ENCODE measurements at regions not wholly inside any gene's neighbourhood (a gene's known extent, or its start where the extent isn't known, plus 50 kb on each side); places are given as distances from the start of the nearest gene placed in this dataset.
A peak's percentile ranks its signal among the peaks of the same experiment; 100 is the strongest.

- H3K56ac ChIP-seq (replicated peaks; ENCODE audit: insufficient read length, low read depth, low read length): no peak overlapping the region
Observed at GRCh38 chr14:61607570-61608244, 87.6 kb upstream of the HIF1A start.

More at GRCh38 chr14:61607570-61608244, 87.6 kb upstream of the HIF1A start:
- H4K91ac ChIP-seq (replicated peaks; ENCODE audit: insufficient read length, low read length): no peak overlapping the region
- no peaks in the 10 kb centered on the region for H4K20me1 ChIP-seq (replicated peaks in 1 of 2; ENCODE audit: control insufficient read depth in 1 of 2, insufficient read depth in 2 of 2, low read length in 2 of 2)
- peak overlapping the region in 1 of 2 experiments; percentile 72; a peak in 1 of 4 replicates for H3K4me2 ChIP-seq (ENCODE audit: insufficient read depth in 1 of 2, low read depth in 2 of 2, low read length in 2 of 2)
- no peak for TF ChIP-seq SUZ12 (IDR thresholded peaks at IDR 0.05; ENCODE audit: low read length)
- TF ChIP-seq BRCA1 (IDR thresholded peaks at IDR 0.05; ENCODE audit: low read depth, low read length): no peak
- TF ChIP-seq RAD21 (IDR thresholded peaks at IDR 0.05 in 1 of 2, conservative IDR thresholded peaks at IDR 0.05 in 1 of 2; ENCODE audit: low read depth in 2 of 2, low read length in 2 of 2): peak in 1 of 2 experiments; percentile 29; a peak in 2 of 4 replicates
- peak in 2 of 3 experiments; percentile 16 to 43; a peak in 3 of 4 replicates for TF ChIP-seq CTCF (IDR thresholded peaks at IDR 0.05; ENCODE audit: control extremely low read depth in 1 of 3, insufficient read depth in 1 of 3, low read depth in 1 of 3, low read length in 3 of 3)
- no peak for TF ChIP-seq GTF2F1 (IDR thresholded peaks at IDR 0.05; ENCODE audit: borderline replicate concordance, low read depth, low read length)
- no peak for TF ChIP-seq MAX (IDR thresholded peaks at IDR 0.05)
- TF ChIP-seq JUN (IDR thresholded peaks at IDR 0.05; ENCODE audit: low read depth, low read length): no peak
- TF ChIP-seq RNF2 (IDR thresholded peaks at IDR 0.05; ENCODE audit: borderline replicate concordance, low read depth, low read length, missing control alignments, poor library complexity, severe bottlenecking): no peak
- H3K9ac ChIP-seq (replicated peaks in 1 of 4; ENCODE audit: extremely low read depth in 1 of 4, low read depth in 3 of 4, low read length in 3 of 4): no peak overlapping the region
- H3K9me3 ChIP-seq (ENCODE audit: insufficient read depth in 2 of 2, low read depth in 1 of 2, low read length in 1 of 2): no peaks in the 10 kb centered on the region
- H2BK15ac ChIP-seq (ENCODE audit: low read length): peak overlapping the region; percentile 99; the same call in 1 of the 2 replicates
- peaks cover 21 to 27% (median 21%) of the 10 kb centered on the region in 4 experiments for H3K4me1 ChIP-seq (replicated peaks in 1 of 4; ENCODE audit: control insufficient read depth in 3 of 4, insufficient read depth in 4 of 4, low read length in 3 of 4)
- no peak overlapping the region for H3K23ac ChIP-seq (ENCODE audit: insufficient read length)
- H4K8ac ChIP-seq (ENCODE audit: extremely low read depth, insufficient read depth, low read length): no peak overlapping the region; the same call in 1 of the 2 replicates
- no peak overlapping the region for H3K4me3 ChIP-seq (ENCODE audit: extremely low read depth in 1 of 4, insufficient read depth in 2 of 4, low read depth in 3 of 4, low read length in 4 of 4)
- peak overlapping the region; percentile 96; the same call in 1 of the 2 replicates for H2BK20ac ChIP-seq (ENCODE audit: low read length)
- no peaks in the 10 kb centered on the region for H3K79me1 ChIP-seq (ENCODE audit: low read depth, low read length)
- no peaks in the 10 kb centered on the region for H3K27me3 ChIP-seq (replicated peaks in 1 of 4; ENCODE audit: control insufficient read depth in 3 of 4, extremely low read depth in 1 of 4, insufficient read depth in 3 of 4, low read length in 3 of 4)
- H3K27ac ChIP-seq (ENCODE audit: low read depth, low read length): no peak overlapping the region
- ChIA-PET POLR2A (ENCODE audit: partially characterized antibody) (interaction anchor here (3.5 kb wide), 1 partner anchor 88 kb away, joined by 23 read pairs; the partner anchor contains the start of gene HIF1A), CTCF (ENCODE audit: partially characterized antibody) (interaction anchor here (0.9 to 1.8 kb wide), 7 partner anchors 9 to 71 kb away, joined by 3 to 6 read pairs (median 4); no protein-coding TSS in a partner anchor)
- no peak overlapping the region for H2AK5ac ChIP-seq (ENCODE audit: low read depth, low read length)
- no peak overlapping the region for H3K4ac ChIP-seq (replicated peaks; ENCODE audit: insufficient read length, low read depth, low read length)
- H3K18ac ChIP-seq (ENCODE audit: extremely low read depth, low read length): peak overlapping the region; percentile 42
- peak overlapping the region; percentile 98; the same call in 1 of the 2 replicates for H2BK12ac ChIP-seq (ENCODE audit: low read depth, low read length)
- no peak overlapping the region for H4K5ac ChIP-seq (ENCODE audit: insufficient read length, low read depth, low read length)
- no peak for DNase-seq (ENCODE audit: low read depth in 1 of 2, low spot score in 2 of 2)
- WGBS, 2 experiments (ENCODE audit: extremely low coverage in 1 of 2, insufficient coverage in 1 of 2, insufficient read length in 1 of 2, insufficient replicate concordance in 2 of 2, low coverage in 1 of 2, low lambda C conversion rate in 2 of 2, missing lambda C conversion rate in 1 of 2): 80% methylated on average over 7 of the region's 7 CpGs; no CpG with 5 or more reads in 1 of the 2 experiments
- no peak overlapping the region for H3K14ac ChIP-seq (ENCODE audit: insufficient read length)
- no peak for FAIRE-seq
- H2AFZ ChIP-seq (ENCODE audit: low read length): no peak overlapping the region
- H2BK120ac ChIP-seq (replicated peaks; ENCODE audit: low read depth, low read length): no peak overlapping the region
- H3K36me3 ChIP-seq (ENCODE audit: control insufficient read depth in 2 of 4, insufficient read depth in 4 of 4, low read length in 3 of 4): no peaks in the 10 kb centered on the region
- H3K23me2 ChIP-seq (ENCODE audit: low read depth, low read length): no peaks in the 10 kb centered on the region; the same call in 1 of the 2 replicates
- H2BK5ac ChIP-seq (ENCODE audit: low read depth, low read length): peak overlapping the region; percentile 54; the same call in 1 of the 2 replicates
- no peaks in the 10 kb centered on the region; a peak in 1 of 4 replicates for H3K79me2 ChIP-seq (ENCODE audit: control insufficient read depth in 1 of 2, insufficient read depth in 2 of 2, low read length in 2 of 2)

All from H1 (cell line).